HG03520 (cell line): ENCODE measurements at regions not wholly inside any gene's neighbourhood (a gene's known extent, or its start where the extent isn't known, plus 50 kb on each side); places are given as distances from the start of the nearest gene placed in this dataset.
A peak's percentile ranks its signal among the peaks of the same experiment; 100 is the strongest.

Experiments
- ATAC-seq: cut with Tn5 transposase; IDR thresholded peaks from one replicate; pipeline ENCODE4 v1.9.1; 2021; ENCODE audit warnings: mild to moderate bottlenecking, moderate library complexity; ENCODE audit not compliant: unreplicated experiment

- ATAC-seq: no peak
These were observed 1558.5 kb upstream of the TMEM132C start for GRCh38 chr12:126708492-126708896.

- ATAC-seq: no peak
These were observed 1548.6 kb upstream of the TMEM132C start for GRCh38 chr12:126718365-126718764.

- ATAC-seq: no peak
These were observed 1546.9 kb upstream of the TMEM132C start for GRCh38 chr12:126719912-126720705.

GRCh38 chr12:126726481-126727217 lies 1540.3 kb upstream of the TMEM132C start:
- ATAC-seq: no peak

- no peak for ATAC-seq
These were observed 1539.5 kb upstream of the TMEM132C start for GRCh38 chr12:126727218-126728075.

- no peak for ATAC-seq
These were observed 1532.7 kb upstream of the TMEM132C start for GRCh38 chr12:126734296-126734695.

GRCh38 chr12:126734710-126735109 lies 1532.3 kb upstream of the TMEM132C start:
- ATAC-seq: no peak

- ATAC-seq: no peak
These were observed 1525.3 kb upstream of the TMEM132C start for GRCh38 chr12:126741536-126742240.

GRCh38 chr12:126742241-126742641 lies 1524.7 kb upstream of the TMEM132C start:
- ATAC-seq: no peak

GRCh38 chr12:126747530-126748149 lies 1519.3 kb upstream of the TMEM132C start:
- no peak for ATAC-seq

GRCh38 chr12:126752021-126752420 lies 1514.9 kb upstream of the TMEM132C start:
- ATAC-seq: no peak

- ATAC-seq: no peak
These were observed 1509.6 kb upstream of the TMEM132C start for GRCh38 chr12:126757326-126757725.

- ATAC-seq: no peak
These were observed 1506.9 kb upstream of the TMEM132C start for GRCh38 chr12:126760092-126760491.

- ATAC-seq: no peak
These were observed 1505.5 kb upstream of the TMEM132C start for GRCh38 chr12:126761420-126761819.

- ATAC-seq: no peak
These were observed 1504.8 kb upstream of the TMEM132C start for GRCh38 chr12:126762150-126762549.

GRCh38 chr12:126763359-126763758 lies 1503.6 kb upstream of the TMEM132C start:
- ATAC-seq: no peak

GRCh38 chr12:126767334-126767733 lies 1499.6 kb upstream of the TMEM132C start:
- ATAC-seq: no peak

- no peak for ATAC-seq
These were observed 1498.5 kb upstream of the TMEM132C start for GRCh38 chr12:126768517-126768916.

GRCh38 chr12:126770188-126770587 lies 1496.8 kb upstream of the TMEM132C start:
- ATAC-seq: no peak

GRCh38 chr12:126772171-126772864 lies 1494.7 kb upstream of the TMEM132C start:
- ATAC-seq: peak; percentile 75
